K562 (cell line): ENCODE measurements at regions not wholly inside any gene's neighbourhood (a gene's known extent, or its start where the extent isn't known, plus 50 kb on each side); places are given as distances from the start of the nearest gene placed in this dataset.

Experiments
- BCLAF1 ChIP-seq, 2 experiments: fragments of 450-650 bp in 1 of 2; IDR thresholded peaks; 2 replicates each; pipeline ENCODE4 v1.6.1; 2011 to 2017; ENCODE audit warnings: low read depth in 2 of 2, antibody characterized with exemption in 1 of 2, borderline replicate concordance in 1 of 2, low read length in 1 of 2, mild to moderate bottlenecking in 1 of 2, mixed read lengths in 1 of 2; ENCODE audit not compliant: control insufficient read depth in 1 of 2
- CEBPB ChIP-seq: fragments of 450-650 bp; IDR thresholded peaks from 2 replicates; pipeline ENCODE4 v1.6.1; 2016; ENCODE audit warnings: missing genetic modification characterization, missing compliant biosample characterization
- CTCF ChIP-seq, 3 experiments: IDR thresholded peaks in 2 of 3; conservative IDR thresholded peaks in 1 of 3; 2 replicates each; pipeline ENCODE4 v1.5.1; 2011 to 2012; ENCODE audit warnings: low read length in 3 of 3, mild to moderate bottlenecking in 3 of 3, control low read depth in 2 of 3, improper control_type of control experiment in 1 of 3, inconsistent platforms in 1 of 3, low read depth in 1 of 3, mixed read lengths in 1 of 3, moderate library complexity in 1 of 3; ENCODE audit not compliant: insufficient read depth in 2 of 3
- E2F1 ChIP-seq: sonication (generic); formaldehyde crosslinking; IDR thresholded peaks from 2 replicates; pipeline ENCODE4 v1.8.1; 2023; ENCODE audit warnings: mild to moderate bottlenecking, missing genetic modification reagents, moderate library complexity
- HCFC1 ChIP-seq: IDR thresholded peaks from 2 replicates; pipeline ENCODE4 v1.6.1; 2012; ENCODE audit warnings: low read depth, low read length, improper control_type of control experiment
- HDAC2 ChIP-seq: fragments of 450-650 bp; IDR thresholded peaks from 2 replicates; pipeline ENCODE4 v1.6.1; 2016; ENCODE audit warnings: mild to moderate bottlenecking
- MEIS2 ChIP-seq: fragments of 450-650 bp; IDR thresholded peaks from 2 replicates; pipeline ENCODE4 v1.6.1; 2014; ENCODE audit warnings: mild to moderate bottlenecking; ENCODE audit not compliant: partially characterized antibody
- NFIX ChIP-seq: fragments of 250-450 bp; sonication (Bioruptor Pico); IDR thresholded peaks from 2 replicates; pipeline ENCODE4 v1.4.0; 2020; ENCODE audit warnings: low read depth, mild to moderate bottlenecking, moderate library complexity
- SP2 ChIP-seq: IDR thresholded peaks from 2 replicates; pipeline ENCODE4 v1.6.1; 2011; ENCODE audit warnings: mild to moderate bottlenecking, low read depth, low read length, moderate library complexity; ENCODE audit not compliant: poor library complexity, severe bottlenecking; ENCODE audit errors: extremely low read depth

- no peak for TF ChIP-seq CTCF (IDR thresholded peaks at IDR 0.05 in 2 of 3, conservative IDR thresholded peaks at IDR 0.05 in 1 of 3; ENCODE audit: insufficient read depth in 2 of 3, low read depth in 1 of 3, low read length in 3 of 3)
- no peak for TF ChIP-seq HDAC2
- TF ChIP-seq HCFC1, result no peak
- no peak for TF ChIP-seq BCLAF1 (IDR thresholded peaks at IDR 0.05; ENCODE audit: borderline replicate concordance in 1 of 2, control insufficient read depth in 1 of 2, low read depth in 2 of 2, low read length in 1 of 2)
- no peak for TF ChIP-seq SP2
- TF ChIP-seq E2F1 (CRISPR knock-in tag), result no peak
- TF ChIP-seq NFIX (CRISPR knock-in tag), result no peak
- no peak for TF ChIP-seq MEIS2
- TF ChIP-seq CEBPB (tag), result no peak
Observed at GRCh38 chr13:81637457-81637856, 1296.5 kb upstream of the SPRY2 start.
